Colonic mucosa (tissue), 4 donors: ENCODE measurements at regions not wholly inside any gene's neighbourhood (a gene's known extent, or its start where the extent isn't known, plus 50 kb on each side); places are given as distances from the start of the nearest gene placed in this dataset.

Source experiments
- DNase-seq: peaks from one replicate; pipeline ENCODE4 v3.0.0-alpha.2; 2020
- H3K27ac ChIP-seq: fragments of 200-600 bp; one replicate; pipeline ENCODE4 v1.8.0; 2021
- H3K27me3 ChIP-seq: fragments of 200-600 bp; one replicate; pipeline ENCODE4 v1.8.0; 2021
- H3K36me3 ChIP-seq: fragments of 200-600 bp; one replicate; pipeline ENCODE4 v1.8.0; 2021
- H3K4me1 ChIP-seq: fragments of 200-600 bp; one replicate; pipeline ENCODE4 v1.8.0; 2021; ENCODE audit warnings: mild to moderate bottlenecking
- H3K4me3 ChIP-seq: fragments of 200-600 bp; one replicate; pipeline ENCODE4 v1.8.0; 2021
- H3K9ac ChIP-seq, 2 donors: one replicate each; pipeline ENCODE4 v1.7.0; 2013; ENCODE audit warnings: control low read depth in 2 of 2, low read depth in 2 of 2, low read length in 2 of 2
- H3K9me3 ChIP-seq: fragments of 200-600 bp; one replicate; pipeline ENCODE4 v1.8.0; 2021
- CTCF ChIP-seq: fragments of 200-600 bp; IDR thresholded peaks from one replicate; pipeline ENCODE4 v1.8.0; 2022; ENCODE audit warnings: antibody characterized with exemption, mild to moderate bottlenecking
- intact Hi-C: fragments of 100-400 bp; cut with DNase I; formaldehyde crosslinking; loops from one replicate; pipeline ENCODE4 v1.14.1; 2022
- donor health status: healthy.
- donor health status: DM: no; HTN: no; CAD: no.
- donor health status: DM: no; HTN: no; CAD: no.

DNA sequence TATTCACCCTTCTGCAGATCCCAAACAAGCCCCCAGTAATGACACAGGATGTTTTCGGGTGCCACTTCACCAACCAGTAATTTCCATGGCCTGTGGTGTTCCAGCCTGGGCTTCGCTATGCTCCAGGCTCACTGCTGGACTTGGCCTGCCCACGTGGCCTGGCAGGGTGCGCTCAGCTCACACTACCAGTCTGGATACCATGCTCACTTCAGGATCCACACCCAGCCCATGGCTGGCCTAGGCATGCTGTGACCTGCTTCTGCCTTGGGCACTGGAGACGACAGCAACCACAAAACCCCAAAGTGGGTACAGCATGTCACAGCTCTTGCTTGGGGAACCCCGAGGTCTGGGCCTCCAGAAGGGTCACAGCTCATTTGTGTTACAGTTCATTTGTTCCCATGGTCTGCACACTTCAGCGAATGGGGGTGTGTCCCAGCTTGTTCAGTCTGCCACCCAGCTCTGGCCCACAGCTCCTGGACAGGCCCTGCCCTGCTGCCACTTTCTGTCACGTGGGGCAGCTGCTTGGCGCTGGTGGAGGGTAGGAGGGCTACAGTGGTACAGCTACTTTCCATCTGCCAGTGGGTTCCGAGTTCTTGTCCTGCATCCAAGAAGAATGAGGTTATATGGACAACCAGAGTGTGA is 650.8 kb downstream of the MCTP2 start:
- H3K27ac ChIP-seq, result no peak overlapping the region
- no peak overlapping the region for H3K9ac ChIP-seq
- TF ChIP-seq CTCF, result no peak
- no peaks in the 10 kb centered on the region for H3K36me3 ChIP-seq
- H3K4me1 ChIP-seq, result no peaks in the 10 kb centered on the region
- H3K9me3 ChIP-seq, result no peaks in the 10 kb centered on the region
- H3K4me3 ChIP-seq, result no peak overlapping the region
- intact Hi-C loops, result no loop called here
- DNase-seq, result no peak
- H3K27me3 ChIP-seq, result no peaks in the 10 kb centered on the region

GRCh38 chr15:94887391-94887790 is 656.0 kb downstream of the MCTP2 start:
- no peak overlapping the region for H3K4me3 ChIP-seq
- no peaks in the 10 kb centered on the region for H3K4me1 ChIP-seq
- H3K27ac ChIP-seq, result no peak overlapping the region
- no peak for TF ChIP-seq CTCF
- no peak overlapping the region for H3K9ac ChIP-seq
- DNase-seq, result no peak
- intact Hi-C loops, result no loop called here
- no peaks in the 10 kb centered on the region for H3K36me3 ChIP-seq
- H3K27me3 ChIP-seq, result no peaks in the 10 kb centered on the region
- no peaks in the 10 kb centered on the region for H3K9me3 ChIP-seq

DNA sequence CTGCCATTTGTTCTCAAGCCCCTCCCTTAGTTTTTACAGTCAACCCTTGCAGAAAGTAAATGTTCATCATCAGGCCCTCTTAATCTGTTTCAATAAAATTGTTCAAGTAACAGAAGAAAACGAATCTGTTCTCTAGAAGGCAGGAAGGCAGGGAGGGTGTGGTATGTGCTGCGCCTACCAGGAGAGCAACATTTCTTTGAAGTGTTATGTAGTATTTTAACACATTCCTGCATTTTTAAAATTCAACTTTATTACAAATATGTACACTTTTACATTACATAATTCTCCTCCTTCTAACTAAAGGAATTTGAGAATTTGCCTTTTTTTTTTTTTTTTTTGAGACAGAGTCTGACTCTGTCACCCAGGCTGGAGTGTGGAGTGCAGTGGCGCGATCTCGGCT is 657.8 kb downstream of the MCTP2 start:
- H3K36me3 ChIP-seq, result no peaks in the 10 kb centered on the region
- H3K9ac ChIP-seq, result no peak overlapping the region
- no peak for DNase-seq
- H3K4me1 ChIP-seq, result no peaks in the 10 kb centered on the region
- no peak for TF ChIP-seq CTCF
- H3K4me3 ChIP-seq, result no peak overlapping the region
- H3K27me3 ChIP-seq, result no peaks in the 10 kb centered on the region
- H3K27ac ChIP-seq, result no peak overlapping the region
- intact Hi-C loops, result no loop called here
- H3K9me3 ChIP-seq, result no peaks in the 10 kb centered on the region

DNA sequence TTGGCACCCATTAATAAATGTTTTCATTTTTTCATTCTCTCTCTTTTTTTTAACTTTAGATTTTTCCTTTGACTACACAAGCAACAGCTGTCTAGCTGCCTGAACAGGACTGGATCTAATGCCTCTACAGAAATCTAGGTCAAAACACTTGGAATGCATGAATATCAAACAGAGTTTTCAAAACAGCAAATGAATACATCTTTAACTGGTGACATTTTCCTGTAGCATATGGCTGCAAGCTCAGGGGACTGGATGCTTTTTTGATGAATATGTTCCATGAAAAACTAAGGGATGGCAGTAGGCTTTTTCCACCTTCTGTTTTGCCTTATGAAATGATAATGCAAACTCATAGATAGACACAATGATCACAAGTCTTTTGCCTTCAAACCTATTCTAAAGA is 661.7 kb downstream of the MCTP2 start:
- Histone ChIP-seq H3K9me3 (no peaks in the 10 kb centered on the region), H3K36me3 (no peaks in the 10 kb centered on the region), H3K27me3 (no peaks in the 10 kb centered on the region), H3K27ac (no peak overlapping the region), H3K9ac (no peak overlapping the region), H3K4me1 (no peaks in the 10 kb centered on the region), H3K4me3 (no peak overlapping the region)
- DNase-seq, result no peak
- TF ChIP-seq CTCF, result no peak
- intact Hi-C loops, result no loop called here

- Histone ChIP-seq H3K9ac (no peak overlapping the region), H3K9me3 (no peaks in the 10 kb centered on the region), H3K27me3 (no peaks in the 10 kb centered on the region), H3K27ac (no peak overlapping the region), H3K36me3 (no peaks in the 10 kb centered on the region), H3K4me3 (no peak overlapping the region), H3K4me1 (no peaks in the 10 kb centered on the region)
- DNase-seq, result no peak
- no peak for TF ChIP-seq CTCF
- intact Hi-C loops, result no loop called here
These were observed 662.7 kb downstream of the MCTP2 start for GRCh38 chr15:94894056-94894455.
